KMS-11 (cell line): ENCODE measurements at regions not wholly inside any gene's neighbourhood (a gene's known extent, or its start where the extent isn't known, plus 50 kb on each side); places are given as distances from the start of the nearest gene placed in this dataset.

Source experiments
- H2AFZ ChIP-seq: fragments of 200-600 bp; sonication (generic); 2 replicates; pipeline ENCODE4 v1.6.1; 2016; ENCODE audit warnings: antibody characterized with exemption, mixed run types, low read depth
- H3K27ac ChIP-seq: fragments of 200-600 bp; sonication (generic); 2 replicates; pipeline ENCODE4 v1.6.1; 2016; ENCODE audit warnings: mild to moderate bottlenecking, mixed run types
- H3K27me3 ChIP-seq: fragments of 200-600 bp; sonication (generic); 2 replicates; pipeline ENCODE4 v1.6.1; 2017; ENCODE audit warnings: mild to moderate bottlenecking, low read depth, mixed run types, moderate library complexity; ENCODE audit not compliant: insufficient read depth
- H3K36me3 ChIP-seq: fragments of 200-600 bp; sonication (generic); 2 replicates; pipeline ENCODE4 v1.6.1; 2017; ENCODE audit warnings: mild to moderate bottlenecking, mixed run types; ENCODE audit not compliant: insufficient read depth
- H3K4me1 ChIP-seq: fragments of 200-600 bp; sonication (generic); 2 replicates; pipeline ENCODE4 v1.6.1; 2016; ENCODE audit warnings: mild to moderate bottlenecking, low read depth, mixed run types; ENCODE audit not compliant: poor library complexity, severe bottlenecking
- H3K4me2 ChIP-seq: fragments of 200-600 bp; sonication (generic); 2 replicates; pipeline ENCODE4 v1.7.0; 2016; ENCODE audit warnings: mild to moderate bottlenecking, mixed run types
- H3K4me3 ChIP-seq: fragments of 200-600 bp; sonication (generic); IDR thresholded peaks from 2 replicates; pipeline ENCODE4 v1.6.1; 2017; ENCODE audit warnings: low read depth, low read length, mixed read lengths; ENCODE audit not compliant: insufficient read depth
- H3K79me2 ChIP-seq: fragments of 200-600 bp; sonication (generic); 2 replicates; pipeline ENCODE4 v1.6.1; 2016; ENCODE audit warnings: low read depth, mixed run types; ENCODE audit not compliant: insufficient read depth
- H3K9ac ChIP-seq: fragments of 200-600 bp; sonication (generic); 2 replicates; pipeline ENCODE4 v1.6.1; 2016; ENCODE audit warnings: mild to moderate bottlenecking, mixed run types
- H4K20me1 ChIP-seq: fragments of 200-600 bp; sonication (generic); 2 replicates; pipeline ENCODE4 v1.6.1; 2016; ENCODE audit warnings: mild to moderate bottlenecking, mixed run types; ENCODE audit not compliant: insufficient read depth
- TF ChIP-seq, protein P1 (sequence below): fragments of 200-600 bp; sonication (generic); conservative IDR thresholded peaks from 2 replicates; pipeline ENCODE4 v1.6.1; 2017; ENCODE audit warnings: low read depth, mild to moderate bottlenecking, antibody characterized with exemption, low read length, moderate library complexity, mixed read lengths

DNA sequence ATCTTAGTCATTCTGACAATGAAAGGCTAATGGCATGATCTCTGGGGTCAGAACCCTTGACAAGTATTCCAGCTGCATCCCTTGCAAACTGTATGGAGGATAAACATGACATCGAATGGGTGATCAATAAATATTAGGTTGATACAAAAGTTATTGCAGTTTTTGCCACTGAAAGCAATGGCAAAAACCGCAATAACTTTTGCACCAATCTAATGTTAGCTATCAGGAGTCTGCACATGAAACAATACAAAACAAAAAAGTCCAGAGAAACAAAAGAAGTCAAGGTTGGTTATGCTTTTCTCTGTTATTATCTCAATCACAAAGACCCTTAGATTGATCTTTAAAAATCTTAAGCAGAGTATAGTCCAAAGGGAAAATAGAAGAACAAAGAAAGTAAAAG, 292.7 kb downstream of the DUSP10 start:
- no peak overlapping the region for H3K27ac ChIP-seq
- H3K36me3 ChIP-seq: no peaks in the 10 kb centered on the region
- H3K27me3 ChIP-seq: no peaks in the 10 kb centered on the region
- TF ChIP-seq, protein P1, sequence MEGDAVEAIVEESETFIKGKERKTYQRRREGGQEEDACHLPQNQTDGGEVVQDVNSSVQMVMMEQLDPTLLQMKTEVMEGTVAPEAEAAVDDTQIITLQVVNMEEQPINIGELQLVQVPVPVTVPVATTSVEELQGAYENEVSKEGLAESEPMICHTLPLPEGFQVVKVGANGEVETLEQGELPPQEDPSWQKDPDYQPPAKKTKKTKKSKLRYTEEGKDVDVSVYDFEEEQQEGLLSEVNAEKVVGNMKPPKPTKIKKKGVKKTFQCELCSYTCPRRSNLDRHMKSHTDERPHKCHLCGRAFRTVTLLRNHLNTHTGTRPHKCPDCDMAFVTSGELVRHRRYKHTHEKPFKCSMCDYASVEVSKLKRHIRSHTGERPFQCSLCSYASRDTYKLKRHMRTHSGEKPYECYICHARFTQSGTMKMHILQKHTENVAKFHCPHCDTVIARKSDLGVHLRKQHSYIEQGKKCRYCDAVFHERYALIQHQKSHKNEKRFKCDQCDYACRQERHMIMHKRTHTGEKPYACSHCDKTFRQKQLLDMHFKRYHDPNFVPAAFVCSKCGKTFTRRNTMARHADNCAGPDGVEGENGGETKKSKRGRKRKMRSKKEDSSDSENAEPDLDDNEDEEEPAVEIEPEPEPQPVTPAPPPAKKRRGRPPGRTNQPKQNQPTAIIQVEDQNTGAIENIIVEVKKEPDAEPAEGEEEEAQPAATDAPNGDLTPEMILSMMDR: no peak
- H3K4me2 ChIP-seq: no peak overlapping the region
- no peak overlapping the region for H2AFZ ChIP-seq
- no peaks in the 10 kb centered on the region for H4K20me1 ChIP-seq
- no peaks in the 10 kb centered on the region for H3K79me2 ChIP-seq
- no peaks in the 10 kb centered on the region for H3K4me1 ChIP-seq
- no peak overlapping the region for H3K9ac ChIP-seq
- no peak overlapping the region for H3K4me3 ChIP-seq

DNA sequence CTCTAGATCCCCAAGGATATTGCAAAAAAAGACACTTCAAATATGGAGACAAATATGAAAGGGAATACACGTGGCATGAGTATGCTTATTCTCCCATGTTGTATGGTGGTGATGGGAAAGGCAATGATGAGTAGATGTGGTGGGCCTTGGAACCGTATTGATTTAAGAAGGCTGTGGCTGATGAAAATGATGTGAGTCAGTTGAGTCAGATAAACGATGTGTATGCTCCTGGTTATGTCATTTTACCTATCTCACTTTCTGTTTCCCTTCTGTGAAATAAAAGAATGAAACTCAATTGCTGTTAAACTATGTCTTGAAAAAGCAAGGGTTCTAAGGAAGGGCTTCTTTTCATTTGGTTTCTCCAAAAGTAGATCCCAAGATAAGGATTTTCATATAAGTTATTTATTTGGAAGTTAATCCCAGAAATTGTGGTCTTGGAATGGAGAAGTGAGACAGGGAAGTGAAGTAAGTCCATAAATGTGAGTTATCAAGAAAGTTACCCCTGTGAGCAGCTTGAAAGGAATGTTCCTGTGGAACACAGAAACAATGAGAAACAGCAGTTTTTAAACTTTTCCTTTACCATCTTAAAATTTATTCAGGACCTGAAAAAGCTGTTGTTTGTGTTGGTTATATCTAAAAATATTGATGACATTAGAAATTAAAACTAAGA, 292.0 kb downstream of the DUSP10 start:
- Histone ChIP-seq H3K27me3 (no peaks in the 10 kb centered on the region), H3K36me3 (no peaks in the 10 kb centered on the region), H4K20me1 (no peaks in the 10 kb centered on the region), H3K27ac (no peak overlapping the region), H3K4me3 (no peak overlapping the region), H3K9ac (no peak overlapping the region), H3K79me2 (no peaks in the 10 kb centered on the region), H2AFZ (no peak overlapping the region), H3K4me1 (no peaks in the 10 kb centered on the region), H3K4me2 (no peak overlapping the region)
- TF ChIP-seq, protein P1: no peak

DNA sequence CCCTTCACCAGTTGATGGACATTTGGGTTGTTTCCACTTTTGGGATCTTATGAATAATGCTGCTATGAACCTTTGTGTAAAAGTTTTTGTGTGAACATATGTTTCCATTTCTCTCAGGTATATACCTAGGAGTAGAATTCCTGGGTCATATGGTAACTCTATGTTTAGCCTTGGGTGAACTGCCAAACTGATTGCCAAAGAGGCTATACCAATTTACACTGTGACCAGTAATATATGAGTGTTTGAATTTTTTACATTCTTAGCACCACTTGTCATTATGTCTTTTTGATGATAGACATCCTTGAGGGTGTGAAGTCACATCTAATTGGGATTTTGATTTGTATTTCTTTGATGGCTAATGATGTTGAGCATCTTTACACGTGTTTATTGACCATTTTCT, 290.1 kb downstream of the DUSP10 start:
- H3K4me3 ChIP-seq: no peak overlapping the region
- H2AFZ ChIP-seq: no peak overlapping the region
- no peak overlapping the region for H3K9ac ChIP-seq
- H3K79me2 ChIP-seq: no peaks in the 10 kb centered on the region
- no peaks in the 10 kb centered on the region for H3K36me3 ChIP-seq
- no peak overlapping the region for H3K4me2 ChIP-seq
- no peaks in the 10 kb centered on the region for H3K27me3 ChIP-seq
- TF ChIP-seq, protein P1: no peak
- no peak overlapping the region for H3K27ac ChIP-seq
- H4K20me1 ChIP-seq: no peaks in the 10 kb centered on the region
- no peaks in the 10 kb centered on the region for H3K4me1 ChIP-seq

DNA sequence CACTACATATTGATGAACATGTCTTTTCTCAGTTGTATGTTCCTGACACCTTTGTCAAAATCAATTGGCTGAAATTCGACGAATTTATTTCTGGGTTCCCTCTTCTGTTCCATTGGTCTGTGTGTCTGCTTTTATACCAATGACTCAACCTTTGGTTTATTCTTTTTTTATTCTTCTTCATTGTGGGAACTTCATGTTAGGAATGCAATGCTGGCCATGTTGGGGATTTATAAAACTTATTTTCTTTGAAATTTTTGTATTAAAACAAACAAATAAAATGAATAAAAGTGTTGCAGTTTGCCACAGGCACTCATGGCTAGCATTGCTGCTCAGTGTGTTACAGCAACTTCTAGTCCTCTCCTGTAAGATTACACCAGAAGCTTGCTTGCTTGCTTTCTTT, 287.8 kb downstream of the DUSP10 start:
- H3K4me3 ChIP-seq: no peak overlapping the region
- H3K4me1 ChIP-seq: no peaks in the 10 kb centered on the region
- TF ChIP-seq, protein P1: no peak

More for the DNA sequence above, 287.8 kb downstream of the DUSP10 start:
- H3K36me3 ChIP-seq: no peaks in the 10 kb centered on the region
- no peak overlapping the region for H3K9ac ChIP-seq
- H3K4me2 ChIP-seq: no peak overlapping the region
- no peaks in the 10 kb centered on the region for H3K79me2 ChIP-seq
- H3K27me3 ChIP-seq: no peaks in the 10 kb centered on the region
- no peaks in the 10 kb centered on the region for H4K20me1 ChIP-seq
- no peak overlapping the region for H3K27ac ChIP-seq
- H2AFZ ChIP-seq: no peak overlapping the region
